Limb (tissue), 2 donors: ENCODE measurements at regions not wholly inside any gene's neighbourhood (a gene's known extent, or its start where the extent isn't known, plus 50 kb on each side); places are given as distances from the start of the nearest gene placed in this dataset.

ENCODE experiments used
- DNase-seq, 2 donors: peaks; one replicate each; pipeline ENCODE4 v3.0.0-alpha.2; 2016; ENCODE audit errors: extremely low spot score in 2 of 2

- DNase-seq, result no peak
These were observed 243.6 kb upstream of the GPRIN3 start for GRCh38 chr4:89551191-89551590.

- no peak for DNase-seq
These were observed 242.3 kb upstream of the GPRIN3 start for GRCh38 chr4:89549907-89550306.

- no peak for DNase-seq
These were observed 237.7 kb upstream of the GPRIN3 start for GRCh38 chr4:89545315-89545714.

- no peak for DNase-seq
These were observed 234.4 kb upstream of the GPRIN3 start for GRCh38 chr4:89541998-89542397.

- no peak for DNase-seq
These were observed 232.5 kb upstream of the GPRIN3 start for GRCh38 chr4:89539797-89540711.

GRCh38 chr4:89539374-89539773 is 231.8 kb upstream of the GPRIN3 start:
- DNase-seq, result no peak

- DNase-seq, result no peak
These were observed 231.3 kb upstream of the GPRIN3 start for GRCh38 chr4:89538886-89539285.

- no peak for DNase-seq
These were observed 230.6 kb upstream of the GPRIN3 start for GRCh38 chr4:89538171-89538570.

- no peak for DNase-seq
These were observed 229.7 kb upstream of the GPRIN3 start for GRCh38 chr4:89537281-89537680.

- no peak for DNase-seq
These were observed 227.7 kb upstream of the GPRIN3 start for GRCh38 chr4:89535251-89535650.

GRCh38 chr4:89534356-89534755 is 226.8 kb upstream of the GPRIN3 start:
- no peak for DNase-seq

GRCh38 chr4:89531932-89532640 is 224.5 kb upstream of the GPRIN3 start:
- no peak for DNase-seq

GRCh38 chr4:89528526-89529133 is 221.0 kb upstream of the GPRIN3 start:
- no peak for DNase-seq

- DNase-seq, result no peak
These were observed 214.2 kb upstream of the GPRIN3 start for GRCh38 chr4:89521826-89522225.

GRCh38 chr4:89519771-89520320 is 212.2 kb upstream of the GPRIN3 start:
- no peak for DNase-seq

GRCh38 chr4:89518259-89518658 is 210.7 kb upstream of the GPRIN3 start:
- DNase-seq, result no peak

- DNase-seq, result no peak
These were observed 207.2 kb upstream of the GPRIN3 start for GRCh38 chr4:89514811-89515210.

- DNase-seq, result no peak
These were observed 204.2 kb upstream of the GPRIN3 start for GRCh38 chr4:89511776-89512175.

- no peak for DNase-seq
These were observed 202.2 kb upstream of the GPRIN3 start for GRCh38 chr4:89509708-89510281.

GRCh38 chr4:89506866-89507491 is 199.4 kb upstream of the GPRIN3 start:
- no peak for DNase-seq

- DNase-seq, result no peak
These were observed 195.0 kb upstream of the GPRIN3 start for GRCh38 chr4:89502581-89502980.
